Endodermal cell (in vitro differentiated cells): ENCODE measurements at regions not wholly inside any gene's neighbourhood (a gene's known extent, or its start where the extent isn't known, plus 50 kb on each side); places are given as distances from the start of the nearest gene placed in this dataset.

Experiments
- DNase-seq: peaks from one replicate; pipeline ENCODE4 v3.0.0-alpha.2; 2017
- H3K27ac ChIP-seq: 2 replicates; pipeline ENCODE4 v1.5.1; 2013; ENCODE audit warnings: mild to moderate bottlenecking, low read depth, low read length, moderate library complexity
- H3K27me3 ChIP-seq: 2 replicates; pipeline ENCODE4 v1.6.1; 2013; ENCODE audit warnings: mild to moderate bottlenecking, low read length, moderate library complexity; ENCODE audit not compliant: insufficient read depth, control insufficient read depth, poor library complexity, severe bottlenecking
- H3K36me3 ChIP-seq: 2 replicates; pipeline ENCODE4 v1.7.0; 2013; ENCODE audit warnings: mild to moderate bottlenecking, low read length, moderate library complexity; ENCODE audit not compliant: control insufficient read depth, insufficient read depth
- H3K4me1 ChIP-seq: one replicate; pipeline ENCODE4 v1.7.0; 2013; ENCODE audit warnings: low read length; ENCODE audit not compliant: control insufficient read depth, insufficient read depth
- H3K4me3 ChIP-seq: 2 replicates; pipeline ENCODE4 v1.5.1; 2013; ENCODE audit warnings: mild to moderate bottlenecking, low read length, moderate library complexity
- H3K9ac ChIP-seq: 2 replicates; pipeline ENCODE4 v1.6.1; 2013; ENCODE audit warnings: mild to moderate bottlenecking, low read length, moderate library complexity; ENCODE audit not compliant: poor library complexity, severe bottlenecking; ENCODE audit errors: extremely low read depth
- H3K9me3 ChIP-seq: 2 replicates; pipeline ENCODE4 v1.6.1; 2013; ENCODE audit warnings: mild to moderate bottlenecking, low read length, moderate library complexity; ENCODE audit not compliant: control insufficient read depth
- H3K27ac Mint-ChIP-seq: 2 replicates; pipeline ENCODE4 v1.8.0; 2020; ENCODE audit warnings: mixed read lengths
- H3K27me3 Mint-ChIP-seq: 2 replicates; pipeline ENCODE4 v1.8.0; 2021; ENCODE audit warnings: mild to moderate bottlenecking, mixed read lengths; ENCODE audit not compliant: insufficient read depth
- H3K36me3 Mint-ChIP-seq: 2 replicates; pipeline ENCODE4 v1.8.0; 2020; ENCODE audit warnings: low read depth, mixed read lengths
- H3K4me1 Mint-ChIP-seq: 2 replicates; pipeline ENCODE4 v1.8.0; 2020; ENCODE audit warnings: mixed read lengths
- H3K4me3 Mint-ChIP-seq: 2 replicates; pipeline ENCODE4 v1.8.0; 2020; ENCODE audit warnings: mild to moderate bottlenecking, moderate library complexity, mixed read lengths
- H3K9me3 Mint-ChIP-seq: 2 replicates; pipeline ENCODE4 v1.8.0; 2020; ENCODE audit warnings: mild to moderate bottlenecking, mixed read lengths
- WGBS, 2 experiments: methylation state at CpG; one replicate each; pipeline versions ENCODE4 v1.1.5 to v1.1.7; 2013; ENCODE audit warnings: missing lambda C conversion rate in 2 of 2, mixed read lengths in 1 of 2; ENCODE audit not compliant: insufficient coverage in 1 of 2, insufficient read length in 1 of 2; 5-methylcytosine and 5-hydroxymethylcytosine counted together
- TF ChIP-seq, protein P1 (sequence below): fragments of 200-600 bp; sonication (generic); conservative IDR thresholded peaks from 2 replicates; pipeline ENCODE4 v1.5.0; 2021; ENCODE audit warnings: antibody characterized with exemption, mild to moderate bottlenecking

DNA sequence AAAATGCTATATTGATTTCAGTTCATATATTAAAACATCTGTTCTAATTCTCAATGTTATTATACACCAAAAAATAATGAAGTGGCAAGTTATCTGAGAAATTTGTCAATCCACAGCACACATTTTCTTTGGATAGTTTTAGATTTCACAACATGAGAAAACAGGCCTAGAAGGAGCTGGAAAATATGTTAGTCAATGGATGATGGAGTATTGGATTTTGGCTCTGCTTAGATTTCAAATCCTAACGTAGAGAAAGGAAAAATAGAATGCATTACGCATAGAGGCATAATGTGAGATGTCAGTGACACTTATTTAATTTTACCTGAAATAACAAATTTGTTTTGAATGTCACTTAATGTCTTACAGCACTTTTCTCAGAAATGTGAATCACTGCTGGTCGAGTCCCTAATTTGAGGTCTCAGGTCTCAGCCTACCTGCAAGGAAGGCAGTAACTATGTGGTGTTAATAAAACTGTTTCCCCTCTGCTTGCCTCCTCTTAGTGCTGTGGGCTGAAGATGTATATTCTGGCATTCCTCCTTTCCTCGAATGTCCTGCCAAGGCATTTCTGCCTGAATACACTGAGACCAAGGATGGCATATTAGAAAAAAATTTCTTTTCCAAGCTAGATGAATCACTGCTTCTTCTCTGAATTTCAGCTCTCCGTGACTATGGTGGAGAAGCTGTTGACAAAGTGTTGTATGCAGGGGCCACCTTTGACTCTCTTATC lies 232.4 kb downstream of the POSTN start:
- Mint-ChIP-seq H3K4me3 (no peak overlapping the region), H3K27me3 (no peaks in the 10 kb centered on the region), H3K4me1 (peaks cover 2% of the 10 kb centered on the region), H3K9me3 (no peaks in the 10 kb centered on the region), H3K27ac (no peak overlapping the region), H3K36me3 (no peaks in the 10 kb centered on the region)
- Histone ChIP-seq H3K9ac (no peak overlapping the region), H3K36me3 (no peaks in the 10 kb centered on the region), H3K4me1 (no peaks in the 10 kb centered on the region), H3K4me3 (no peak overlapping the region), H3K27ac (no peak overlapping the region), H3K27me3 (no peaks in the 10 kb centered on the region), H3K9me3 (no peaks in the 10 kb centered on the region)
- WGBS, 2 experiments: 90 to 93% methylated on average over 3 to 5 of the region's 5 CpGs
- TF ChIP-seq, protein P1, sequence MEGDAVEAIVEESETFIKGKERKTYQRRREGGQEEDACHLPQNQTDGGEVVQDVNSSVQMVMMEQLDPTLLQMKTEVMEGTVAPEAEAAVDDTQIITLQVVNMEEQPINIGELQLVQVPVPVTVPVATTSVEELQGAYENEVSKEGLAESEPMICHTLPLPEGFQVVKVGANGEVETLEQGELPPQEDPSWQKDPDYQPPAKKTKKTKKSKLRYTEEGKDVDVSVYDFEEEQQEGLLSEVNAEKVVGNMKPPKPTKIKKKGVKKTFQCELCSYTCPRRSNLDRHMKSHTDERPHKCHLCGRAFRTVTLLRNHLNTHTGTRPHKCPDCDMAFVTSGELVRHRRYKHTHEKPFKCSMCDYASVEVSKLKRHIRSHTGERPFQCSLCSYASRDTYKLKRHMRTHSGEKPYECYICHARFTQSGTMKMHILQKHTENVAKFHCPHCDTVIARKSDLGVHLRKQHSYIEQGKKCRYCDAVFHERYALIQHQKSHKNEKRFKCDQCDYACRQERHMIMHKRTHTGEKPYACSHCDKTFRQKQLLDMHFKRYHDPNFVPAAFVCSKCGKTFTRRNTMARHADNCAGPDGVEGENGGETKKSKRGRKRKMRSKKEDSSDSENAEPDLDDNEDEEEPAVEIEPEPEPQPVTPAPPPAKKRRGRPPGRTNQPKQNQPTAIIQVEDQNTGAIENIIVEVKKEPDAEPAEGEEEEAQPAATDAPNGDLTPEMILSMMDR: no peak
- DNase-seq: no peak

DNA sequence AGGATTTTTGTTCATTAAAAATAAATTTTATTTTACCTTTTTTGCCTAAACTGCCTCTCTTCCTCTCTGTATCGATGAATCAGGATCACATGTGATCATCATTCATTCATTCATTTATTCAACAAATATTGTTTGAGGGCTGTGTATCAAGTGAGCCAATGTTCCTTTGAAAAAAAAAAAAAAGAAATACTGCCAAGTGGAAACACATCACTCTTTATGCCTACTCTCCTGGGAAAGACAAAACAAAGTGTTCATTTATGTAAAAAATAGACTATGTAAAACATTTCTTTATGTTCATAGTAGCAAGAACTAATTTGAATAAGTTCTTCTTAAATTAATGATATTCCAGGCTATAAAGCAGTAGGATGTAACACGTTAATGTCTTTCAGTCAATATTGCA lies 233.1 kb downstream of the POSTN start:
- no peaks in the 10 kb centered on the region for H3K27me3 Mint-ChIP-seq
- DNase-seq: no peak
- Histone ChIP-seq H3K9ac (no peak overlapping the region), H3K4me1 (no peaks in the 10 kb centered on the region), H3K27ac (no peak overlapping the region), H3K9me3 (no peaks in the 10 kb centered on the region), H3K36me3 (no peaks in the 10 kb centered on the region), H3K27me3 (no peaks in the 10 kb centered on the region), H3K4me3 (no peak overlapping the region)
- 91% methylated on average over 1 of the region's 2 CpGs; no CpG with 5 or more reads in 1 of the 2 experiments for WGBS, 2 experiments
- no peak overlapping the region for H3K4me3 Mint-ChIP-seq
- H3K36me3 Mint-ChIP-seq: no peaks in the 10 kb centered on the region
- H3K4me1 Mint-ChIP-seq: peaks cover 2% of the 10 kb centered on the region
- no peaks in the 10 kb centered on the region for H3K9me3 Mint-ChIP-seq
- H3K27ac Mint-ChIP-seq: no peak overlapping the region
- TF ChIP-seq, protein P1: no peak

- no peaks in the 10 kb centered on the region for H3K27me3 ChIP-seq
- Mint-ChIP-seq H3K9me3 (no peaks in the 10 kb centered on the region), H3K27me3 (no peaks in the 10 kb centered on the region), H3K36me3 (no peaks in the 10 kb centered on the region), H3K4me3 (no peak overlapping the region), H3K27ac (no peak overlapping the region), H3K4me1 (peaks cover 2% of the 10 kb centered on the region)
- TF ChIP-seq, protein P1: no peak
- H3K4me1 ChIP-seq: no peaks in the 10 kb centered on the region
- no peak for DNase-seq
- no peaks in the 10 kb centered on the region for H3K36me3 ChIP-seq
- H3K27ac ChIP-seq: no peak overlapping the region
- 86 to 100% methylated on average over 1 of the region's 2 CpGs for WGBS, 2 experiments
- no peak overlapping the region for H3K4me3 ChIP-seq
- H3K9me3 ChIP-seq: no peaks in the 10 kb centered on the region
- H3K9ac ChIP-seq: no peak overlapping the region
Observed at GRCh38 chr13:37364956-37365355, 233.6 kb downstream of the POSTN start.
